ENCODE measurements at regions not wholly inside any gene's neighbourhood (a gene's known extent, or its start where the extent isn't known, plus 50 kb on each side); places are given as distances from the start of the nearest gene placed in this dataset.

DNA sequence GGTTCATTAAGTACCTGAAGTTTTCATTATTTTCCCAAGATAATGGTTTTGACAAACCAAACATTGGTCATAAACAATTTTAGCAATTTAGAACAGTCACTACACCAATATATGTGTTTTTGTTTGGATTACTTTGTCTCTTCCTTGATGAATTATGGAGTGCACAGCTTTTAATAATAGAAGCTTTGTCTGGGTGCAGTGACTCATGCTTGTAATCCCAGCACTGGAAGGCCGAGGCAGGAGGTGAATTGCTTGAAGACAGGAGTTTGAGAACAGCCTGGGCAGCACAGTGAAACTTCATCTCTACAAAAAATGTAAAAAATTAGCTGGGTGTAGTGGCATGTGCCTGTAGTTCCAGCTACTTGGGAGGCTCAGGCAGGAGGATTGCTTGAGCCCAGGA, 89.4 kb upstream of the ANKEF1 start:
- H3K27me3 ChIP-seq (replicated peaks; ENCODE audit: control insufficient read depth, insufficient read depth, low read length): no peaks in the 10 kb centered on the region
- H3K4me1 ChIP-seq (ENCODE audit: control insufficient read depth, insufficient read depth, low read length): no peaks in the 10 kb centered on the region
- DNase-seq (ENCODE audit: low read depth): peak; percentile 7
- H3K36me3 ChIP-seq (ENCODE audit: control insufficient read depth, insufficient read depth, low read length, severe bottlenecking): no peaks in the 10 kb centered on the region
- no peak overlapping the region for H3K9ac ChIP-seq (ENCODE audit: low read length)
- peaks cover 4% of the 10 kb centered on the region for H3K9me3 ChIP-seq (ENCODE audit: control insufficient read depth, low read length)
- no peak overlapping the region for H3K4me3 ChIP-seq (ENCODE audit: low read length)

DNA sequence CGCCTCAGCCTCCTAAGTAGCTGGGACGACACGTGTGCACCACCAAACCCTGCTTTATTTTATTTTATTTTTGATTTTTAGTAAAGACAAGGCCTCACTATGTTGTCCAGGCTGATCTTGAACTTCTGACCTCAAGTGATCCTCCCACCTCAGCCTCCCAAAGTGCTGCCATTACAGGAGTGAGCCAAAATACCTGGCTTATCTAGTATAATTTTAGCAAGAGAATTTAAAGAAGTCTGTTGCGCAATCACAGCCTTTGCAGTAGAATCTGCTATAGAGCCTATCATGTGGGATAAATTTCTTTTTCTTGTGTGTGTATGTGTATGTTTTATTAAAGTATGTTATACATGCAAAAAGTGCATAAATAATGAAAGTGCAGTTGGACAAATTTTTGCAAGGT, 92.1 kb upstream of the ANKEF1 start:
- Histone ChIP-seq H3K27me3 (replicated peaks; ENCODE audit: control insufficient read depth, insufficient read depth, low read length) (peaks cover 7% of the 10 kb centered on the region), H3K9me3 (ENCODE audit: control insufficient read depth, low read length) (peaks cover 13% of the 10 kb centered on the region), H3K9ac (ENCODE audit: low read length) (no peak overlapping the region), H3K36me3 (ENCODE audit: control insufficient read depth, insufficient read depth, low read length, severe bottlenecking) (no peaks in the 10 kb centered on the region), H3K4me3 (ENCODE audit: low read length) (no peak overlapping the region), H3K4me1 (ENCODE audit: control insufficient read depth, insufficient read depth, low read length) (no peaks in the 10 kb centered on the region)
- DNase-seq (ENCODE audit: low read depth): peak; percentile 5

DNA sequence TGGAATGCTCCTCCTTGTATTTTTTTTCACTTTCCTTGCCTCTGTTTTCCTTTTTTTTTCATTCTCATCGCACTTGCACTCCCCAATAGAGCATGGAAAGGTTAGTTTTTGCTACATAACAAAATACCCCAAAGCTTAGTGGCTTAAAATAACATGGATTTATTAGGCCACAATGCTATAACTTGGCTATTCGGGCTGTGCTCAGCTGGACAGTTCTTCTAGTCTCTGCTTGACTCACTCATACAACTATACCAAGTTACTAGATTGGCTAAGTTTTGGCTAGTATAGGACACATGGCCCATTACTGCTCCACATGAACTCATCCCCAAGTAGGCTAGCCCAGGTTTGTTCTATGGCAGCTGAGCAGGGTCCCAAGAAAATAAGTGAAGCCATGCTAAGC, 94.5 kb upstream of the ANKEF1 start:
- Histone ChIP-seq H3K36me3 (ENCODE audit: control insufficient read depth, insufficient read depth, low read length, severe bottlenecking) (no peaks in the 10 kb centered on the region), H3K27me3 (replicated peaks; ENCODE audit: control insufficient read depth, insufficient read depth, low read length) (peaks cover 7% of the 10 kb centered on the region), H3K9ac (ENCODE audit: low read length) (no peak overlapping the region), H3K9me3 (ENCODE audit: control insufficient read depth, low read length) (peaks cover 13% of the 10 kb centered on the region), H3K4me1 (ENCODE audit: control insufficient read depth, insufficient read depth, low read length) (no peaks in the 10 kb centered on the region), H3K4me3 (ENCODE audit: low read length) (no peak overlapping the region)
- no peak for DNase-seq (ENCODE audit: low read depth)

DNA sequence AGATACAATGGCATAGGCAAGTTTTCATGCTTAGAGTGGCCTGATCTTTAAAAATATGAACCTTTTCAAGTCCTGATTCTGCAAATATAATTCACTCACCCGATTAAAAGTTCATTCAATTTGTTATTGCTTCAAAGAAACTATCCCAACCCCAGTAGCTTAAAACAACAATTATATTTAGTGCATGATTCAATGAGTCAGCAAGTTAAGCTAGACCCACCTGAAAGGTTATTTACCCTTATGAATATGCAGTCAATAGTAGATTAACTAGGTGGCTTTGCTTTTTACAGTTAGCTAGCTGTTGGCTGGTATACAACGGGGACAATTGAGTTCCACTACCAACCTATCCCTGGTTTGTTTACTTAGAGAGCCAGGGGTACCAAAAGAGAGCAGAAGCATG, 95.6 kb upstream of the ANKEF1 start:
- H3K9ac ChIP-seq (ENCODE audit: low read length): no peak overlapping the region
- H3K4me3 ChIP-seq (ENCODE audit: low read length): no peak overlapping the region
- no peaks in the 10 kb centered on the region for H3K36me3 ChIP-seq (ENCODE audit: control insufficient read depth, insufficient read depth, low read length, severe bottlenecking)
- H3K27me3 ChIP-seq (replicated peaks; ENCODE audit: control insufficient read depth, insufficient read depth, low read length): peaks cover 7% of the 10 kb centered on the region
- H3K4me1 ChIP-seq (ENCODE audit: control insufficient read depth, insufficient read depth, low read length): no peaks in the 10 kb centered on the region
- no peak for DNase-seq (ENCODE audit: low read depth)
- peaks cover 13% of the 10 kb centered on the region for H3K9me3 ChIP-seq (ENCODE audit: control insufficient read depth, low read length)

DNA sequence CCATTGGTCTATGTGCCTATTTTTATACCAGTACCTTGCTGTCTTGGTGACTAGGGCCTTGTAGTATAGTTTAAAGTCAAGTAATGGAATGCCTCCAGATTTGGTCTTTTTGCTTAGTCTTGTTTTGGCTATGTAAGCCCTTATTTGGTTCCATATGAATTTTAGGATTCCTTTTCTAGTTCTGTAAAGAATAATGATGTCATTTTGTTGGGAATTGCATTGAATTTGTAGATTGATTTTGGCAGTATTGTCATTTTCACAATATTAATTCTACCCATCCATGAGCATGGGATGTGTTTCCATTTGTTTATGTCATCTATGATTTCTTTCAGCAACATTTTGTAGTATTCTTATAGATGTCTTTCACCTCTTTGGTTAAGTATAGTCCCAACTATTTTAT, 96.4 kb upstream of the PAK5 start:
- H3K4me1 ChIP-seq (ENCODE audit: control insufficient read depth, insufficient read depth, low read length): no peaks in the 10 kb centered on the region
- peaks cover 7% of the 10 kb centered on the region for H3K9me3 ChIP-seq (ENCODE audit: control insufficient read depth, low read length)
- H3K36me3 ChIP-seq (ENCODE audit: control insufficient read depth, insufficient read depth, low read length, severe bottlenecking): no peaks in the 10 kb centered on the region
- peaks cover 11% of the 10 kb centered on the region for H3K27me3 ChIP-seq (replicated peaks; ENCODE audit: control insufficient read depth, insufficient read depth, low read length)
- no peak for DNase-seq (ENCODE audit: low read depth)
- no peak overlapping the region for H3K4me3 ChIP-seq (ENCODE audit: low read length)
- no peak overlapping the region for H3K9ac ChIP-seq (ENCODE audit: low read length)

- H3K9ac ChIP-seq (ENCODE audit: low read length): no peak overlapping the region
- H3K36me3 ChIP-seq (ENCODE audit: control insufficient read depth, insufficient read depth, low read length, severe bottlenecking): no peaks in the 10 kb centered on the region
- H3K27me3 ChIP-seq (replicated peaks; ENCODE audit: control insufficient read depth, insufficient read depth, low read length): peaks cover 22% of the 10 kb centered on the region
- no peak for DNase-seq (ENCODE audit: low read depth)
- no peaks in the 10 kb centered on the region for H3K9me3 ChIP-seq (ENCODE audit: control insufficient read depth, low read length)
- H3K4me1 ChIP-seq (ENCODE audit: control insufficient read depth, insufficient read depth, low read length): peaks cover 8% of the 10 kb centered on the region
- no peak overlapping the region for H3K4me3 ChIP-seq (ENCODE audit: low read length)
Measured at GRCh38 chr20:9930142-9930541, 91.3 kb upstream of the PAK5 start.

- no peak for DNase-seq (ENCODE audit: low read depth)
Measured at GRCh38 chr20:9928955-9929354, 90.1 kb upstream of the PAK5 start.

GRCh38 chr20:9928281-9928737, 89.4 kb upstream of the PAK5 start:
- DNase-seq (ENCODE audit: low read depth): no peak
- H3K9me3 ChIP-seq (ENCODE audit: control insufficient read depth, low read length): no peaks in the 10 kb centered on the region
- no peak overlapping the region for H3K9ac ChIP-seq (ENCODE audit: low read length)
- H3K27me3 ChIP-seq (replicated peaks; ENCODE audit: control insufficient read depth, insufficient read depth, low read length): peaks cover 22% of the 10 kb centered on the region
- peaks cover 8% of the 10 kb centered on the region for H3K4me1 ChIP-seq (ENCODE audit: control insufficient read depth, insufficient read depth, low read length)
- H3K36me3 ChIP-seq (ENCODE audit: control insufficient read depth, insufficient read depth, low read length, severe bottlenecking): no peaks in the 10 kb centered on the region
- H3K4me3 ChIP-seq (ENCODE audit: low read length): no peak overlapping the region

More at GRCh38 chr20:9928955-9929354, 90.1 kb upstream of the PAK5 start:
- no peaks in the 10 kb centered on the region for H3K36me3 ChIP-seq (ENCODE audit: control insufficient read depth, insufficient read depth, low read length, severe bottlenecking)
- no peak overlapping the region for H3K4me3 ChIP-seq (ENCODE audit: low read length)
- no peaks in the 10 kb centered on the region for H3K9me3 ChIP-seq (ENCODE audit: control insufficient read depth, low read length)
- peaks cover 22% of the 10 kb centered on the region for H3K27me3 ChIP-seq (replicated peaks; ENCODE audit: control insufficient read depth, insufficient read depth, low read length)
- H3K9ac ChIP-seq (ENCODE audit: low read length): no peak overlapping the region
- peaks cover 8% of the 10 kb centered on the region for H3K4me1 ChIP-seq (ENCODE audit: control insufficient read depth, insufficient read depth, low read length)

DNA sequence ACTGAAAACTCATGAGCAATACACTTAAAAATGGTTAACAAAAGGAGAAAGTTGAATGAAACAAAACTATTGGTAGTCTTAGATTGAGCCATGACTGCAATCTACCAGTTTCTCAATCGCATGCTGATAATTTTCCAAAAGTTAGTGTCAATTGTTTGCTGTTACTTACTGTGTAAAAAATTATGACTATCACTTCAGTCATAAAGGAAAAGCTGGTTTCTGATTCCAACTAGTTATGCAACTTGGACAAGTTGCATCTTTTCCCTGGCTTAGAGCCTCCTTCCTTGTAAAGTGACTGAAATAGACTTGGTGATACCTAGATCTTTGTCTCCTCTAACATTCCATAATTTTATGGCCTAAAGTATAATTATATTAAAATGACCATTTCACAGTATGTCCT, 88.3 kb upstream of the PAK5 start:
- H3K36me3 ChIP-seq (ENCODE audit: control insufficient read depth, insufficient read depth, low read length, severe bottlenecking): no peaks in the 10 kb centered on the region
- no peak for DNase-seq (ENCODE audit: low read depth)
- H3K27me3 ChIP-seq (replicated peaks; ENCODE audit: control insufficient read depth, insufficient read depth, low read length): peaks cover 22% of the 10 kb centered on the region
- peaks cover 8% of the 10 kb centered on the region for H3K4me1 ChIP-seq (ENCODE audit: control insufficient read depth, insufficient read depth, low read length)
- H3K4me3 ChIP-seq (ENCODE audit: low read length): no peak overlapping the region
- no peak overlapping the region for H3K9ac ChIP-seq (ENCODE audit: low read length)
- no peaks in the 10 kb centered on the region for H3K9me3 ChIP-seq (ENCODE audit: control insufficient read depth, low read length)

GRCh38 chr20:9926476-9926875, 87.6 kb upstream of the PAK5 start:
- Histone ChIP-seq H3K9me3 (ENCODE audit: control insufficient read depth, low read length) (no peaks in the 10 kb centered on the region), H3K27me3 (replicated peaks; ENCODE audit: control insufficient read depth, insufficient read depth, low read length) (peaks cover 22% of the 10 kb centered on the region), H3K9ac (ENCODE audit: low read length) (no peak overlapping the region), H3K4me1 (ENCODE audit: control insufficient read depth, insufficient read depth, low read length) (peaks cover 8% of the 10 kb centered on the region), H3K36me3 (ENCODE audit: control insufficient read depth, insufficient read depth, low read length, severe bottlenecking) (no peaks in the 10 kb centered on the region), H3K4me3 (ENCODE audit: low read length) (no peak overlapping the region)
- no peak for DNase-seq (ENCODE audit: low read depth)

GRCh38 chr20:9926007-9926406, 87.1 kb upstream of the PAK5 start:
- no peak for DNase-seq (ENCODE audit: low read depth)
- Histone ChIP-seq H3K4me3 (ENCODE audit: low read length) (no peak overlapping the region), H3K4me1 (ENCODE audit: control insufficient read depth, insufficient read depth, low read length) (peaks cover 8% of the 10 kb centered on the region), H3K9ac (ENCODE audit: low read length) (no peak overlapping the region), H3K36me3 (ENCODE audit: control insufficient read depth, insufficient read depth, low read length, severe bottlenecking) (no peaks in the 10 kb centered on the region), H3K27me3 (replicated peaks; ENCODE audit: control insufficient read depth, insufficient read depth, low read length) (peaks cover 22% of the 10 kb centered on the region), H3K9me3 (ENCODE audit: control insufficient read depth, low read length) (no peaks in the 10 kb centered on the region)

DNA sequence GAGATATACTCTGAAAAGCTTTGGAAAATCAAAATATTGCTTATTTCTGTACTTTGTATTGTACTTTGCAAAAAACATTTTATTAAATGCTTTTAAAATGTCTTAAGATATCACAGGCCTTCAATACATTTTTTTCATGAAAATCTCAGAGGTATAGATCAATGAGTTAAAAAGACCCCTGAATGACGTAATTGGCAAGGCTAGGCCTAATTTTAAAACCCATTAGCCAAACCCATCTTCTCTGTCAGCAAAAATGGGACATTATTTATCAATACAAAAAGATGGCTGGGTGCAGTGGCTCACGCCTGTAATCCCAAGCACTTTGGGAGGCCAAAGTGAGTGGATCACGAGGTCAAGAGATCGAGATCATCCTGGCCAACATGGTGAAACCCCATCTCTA, 84.8 kb upstream of the PAK5 start:
- Histone ChIP-seq H3K4me1 (ENCODE audit: control insufficient read depth, insufficient read depth, low read length) (peaks cover 8% of the 10 kb centered on the region), H3K36me3 (ENCODE audit: control insufficient read depth, insufficient read depth, low read length, severe bottlenecking) (no peaks in the 10 kb centered on the region), H3K27me3 (replicated peaks; ENCODE audit: control insufficient read depth, insufficient read depth, low read length) (peaks cover 6% of the 10 kb centered on the region), H3K9ac (ENCODE audit: low read length) (no peak overlapping the region), H3K9me3 (ENCODE audit: control insufficient read depth, low read length) (no peaks in the 10 kb centered on the region), H3K4me3 (ENCODE audit: low read length) (no peak overlapping the region)
- no peak for DNase-seq (ENCODE audit: low read depth)
